Neural cell (in vitro differentiated cells): ENCODE measurements at regions not wholly inside any gene's neighbourhood (a gene's known extent, or its start where the extent isn't known, plus 50 kb on each side); places are given as distances from the start of the nearest gene placed in this dataset.
"Not testable (repeated sequence)": the region's sequence is repeated elsewhere in the genome, so short reads cannot be mapped to it uniquely, and the experiment has no call there.

Source experiments
- H2AFZ ChIP-seq: fragments of 200-600, 300-800 bp; sonication (generic), shearing (Covaris generic); 2 replicates; pipeline ENCODE4 v1.6.0; 2014; ENCODE audit warnings: low read depth, mild to moderate bottlenecking, antibody characterized with exemption, low read length, moderate library complexity
- H3F3A ChIP-seq: fragments of 200-600 bp; shearing (Covaris generic); 2 replicates; pipeline ENCODE4 v1.6.1; 2016; ENCODE audit warnings: mild to moderate bottlenecking, moderate library complexity, mixed read lengths, antibody characterized with exemption, low read length; ENCODE audit not compliant: insufficient read depth, poor library complexity, severe bottlenecking
- H3K27ac ChIP-seq: fragments of 200-600, 300-800 bp; sonication (generic), shearing (Covaris generic); 2 replicates; pipeline ENCODE4 v1.5.1; 2014; ENCODE audit warnings: mild to moderate bottlenecking, low read length, moderate library complexity
- H3K27me3 ChIP-seq: fragments of 300-800, 200-600 bp; sonication (generic), shearing (Covaris generic); 2 replicates; pipeline ENCODE4 v1.6.0; 2014; ENCODE audit warnings: mild to moderate bottlenecking, low read depth, low read length, moderate library complexity; ENCODE audit not compliant: insufficient read depth
- H3K36me3 ChIP-seq: fragments of 300-800, 200-600 bp; sonication (generic), shearing (Covaris generic); 2 replicates; pipeline ENCODE4 v1.5.1; 2014; ENCODE audit warnings: mild to moderate bottlenecking, antibody characterized with exemption, low read length, moderate library complexity; ENCODE audit not compliant: insufficient read depth
- H3K4me2 ChIP-seq: fragments of 300-800, 200-600 bp; sonication (generic), shearing (Covaris generic); 2 replicates; pipeline ENCODE4 v1.6.0; 2014; ENCODE audit warnings: mild to moderate bottlenecking, low read length
- H3K4me3 ChIP-seq: fragments of 300-800, 200-600 bp; sonication (generic), shearing (Covaris generic); 2 replicates; pipeline ENCODE4 v1.5.1; 2014; ENCODE audit warnings: mild to moderate bottlenecking, low read length, moderate library complexity
- H3K79me2 ChIP-seq: fragments of 200-600 bp; shearing (Covaris generic); replicated peaks from 2 replicates; pipeline ENCODE4 v1.6.0; 2014; ENCODE audit warnings: mild to moderate bottlenecking, low read length, moderate library complexity; ENCODE audit not compliant: insufficient read depth
- H3K9ac ChIP-seq: fragments of 300-800, 200-600 bp; sonication (generic), shearing (Covaris generic); 2 replicates; pipeline ENCODE4 v1.6.1; 2016; ENCODE audit warnings: mild to moderate bottlenecking, low read length, mixed read lengths
- H3K9me2 ChIP-seq: fragments of 200-600 bp; shearing (Covaris generic); 2 replicates; pipeline ENCODE4 v1.6.1; 2016; ENCODE audit warnings: mild to moderate bottlenecking, low read length, mixed read lengths; ENCODE audit not compliant: insufficient read depth
- H3K9me3 ChIP-seq: fragments of 200-600, 300-800 bp; sonication (generic), shearing (Covaris generic); 2 replicates; pipeline ENCODE4 v1.6.1; 2016; ENCODE audit warnings: mild to moderate bottlenecking, mixed run types, low read length, moderate library complexity, mixed read lengths
- H4K20me1 ChIP-seq: fragments of 200-600 bp; shearing (Covaris generic); 2 replicates; pipeline ENCODE4 v1.6.1; 2016; ENCODE audit warnings: mild to moderate bottlenecking, mixed run types; ENCODE audit not compliant: insufficient read depth
- EP300 ChIP-seq: fragments of 450-650 bp; conservative IDR thresholded peaks from 2 replicates; pipeline ENCODE4 v1.6.1; 2014; ENCODE audit warnings: antibody characterized with exemption, mild to moderate bottlenecking, moderate library complexity; ENCODE audit not compliant: poor library complexity, severe bottlenecking
- EZH2 ChIP-seq: fragments of 200-600, 300-800 bp; shearing (Covaris generic), sonication (generic); IDR thresholded peaks from 2 replicates; pipeline ENCODE4 v1.6.1; 2014; ENCODE audit warnings: antibody characterized with exemption, low read length, borderline replicate concordance, mild to moderate bottlenecking; ENCODE audit not compliant: insufficient read depth, poor library complexity, severe bottlenecking
- MXI1 ChIP-seq: fragments of 450-650 bp; conservative IDR thresholded peaks from 2 replicates; pipeline ENCODE4 v1.6.1; 2014; ENCODE audit warnings: antibody characterized with exemption, mild to moderate bottlenecking; ENCODE audit not compliant: poor library complexity, severe bottlenecking
- POLR2AphosphoS5 ChIP-seq: IDR thresholded peaks from 2 replicates; pipeline ENCODE4 v1.6.1; 2012
- RAD21 ChIP-seq: fragments of 450-650 bp; conservative IDR thresholded peaks from 2 replicates; pipeline ENCODE4 v1.6.1; 2014; ENCODE audit warnings: antibody characterized with exemption, mild to moderate bottlenecking, moderate library complexity
- SMC3 ChIP-seq: fragments of 450-650 bp; conservative IDR thresholded peaks from 2 replicates; pipeline ENCODE4 v1.6.1; 2014; ENCODE audit warnings: antibody characterized with exemption, mild to moderate bottlenecking, moderate library complexity; ENCODE audit not compliant: poor library complexity
- TAF1 ChIP-seq: IDR thresholded peaks from 2 replicates; pipeline ENCODE4 v1.6.1; 2012; ENCODE audit warnings: low read depth
- TF ChIP-seq, protein P1 (sequence below): IDR thresholded peaks from 2 replicates; pipeline ENCODE4 v1.6.1; 2012; ENCODE audit warnings: borderline replicate concordance
- TF ChIP-seq, protein P2 (sequence below): fragments of 450-650 bp; IDR thresholded peaks from 2 replicates; pipeline ENCODE4 v1.5.1; 2014; ENCODE audit warnings: antibody characterized with exemption, mild to moderate bottlenecking, moderate library complexity; ENCODE audit not compliant: poor library complexity, severe bottlenecking

DNA sequence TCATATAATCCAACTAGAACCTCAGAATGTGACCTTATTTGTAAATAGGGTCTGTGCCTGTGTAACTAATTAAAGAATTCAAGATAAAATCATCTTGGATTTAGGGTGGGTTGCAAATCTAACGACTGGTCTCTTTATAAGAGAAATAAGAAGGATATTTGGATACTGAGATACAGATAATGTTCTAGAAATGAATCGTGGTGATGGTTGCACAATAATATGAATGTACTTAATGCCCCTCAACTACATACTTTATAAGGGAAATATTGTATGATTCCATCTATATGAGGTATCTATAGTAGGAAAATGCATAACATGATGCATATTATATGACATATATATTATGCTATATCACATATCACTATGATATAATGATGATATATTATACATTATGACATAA lies 265.7 kb downstream of the SEMA3D start:
- no peak overlapping the region for H3K4me2 ChIP-seq
- no peaks in the 10 kb centered on the region for H4K20me1 ChIP-seq
- H2AFZ ChIP-seq = no peak overlapping the region
- TF ChIP-seq, protein P1, sequence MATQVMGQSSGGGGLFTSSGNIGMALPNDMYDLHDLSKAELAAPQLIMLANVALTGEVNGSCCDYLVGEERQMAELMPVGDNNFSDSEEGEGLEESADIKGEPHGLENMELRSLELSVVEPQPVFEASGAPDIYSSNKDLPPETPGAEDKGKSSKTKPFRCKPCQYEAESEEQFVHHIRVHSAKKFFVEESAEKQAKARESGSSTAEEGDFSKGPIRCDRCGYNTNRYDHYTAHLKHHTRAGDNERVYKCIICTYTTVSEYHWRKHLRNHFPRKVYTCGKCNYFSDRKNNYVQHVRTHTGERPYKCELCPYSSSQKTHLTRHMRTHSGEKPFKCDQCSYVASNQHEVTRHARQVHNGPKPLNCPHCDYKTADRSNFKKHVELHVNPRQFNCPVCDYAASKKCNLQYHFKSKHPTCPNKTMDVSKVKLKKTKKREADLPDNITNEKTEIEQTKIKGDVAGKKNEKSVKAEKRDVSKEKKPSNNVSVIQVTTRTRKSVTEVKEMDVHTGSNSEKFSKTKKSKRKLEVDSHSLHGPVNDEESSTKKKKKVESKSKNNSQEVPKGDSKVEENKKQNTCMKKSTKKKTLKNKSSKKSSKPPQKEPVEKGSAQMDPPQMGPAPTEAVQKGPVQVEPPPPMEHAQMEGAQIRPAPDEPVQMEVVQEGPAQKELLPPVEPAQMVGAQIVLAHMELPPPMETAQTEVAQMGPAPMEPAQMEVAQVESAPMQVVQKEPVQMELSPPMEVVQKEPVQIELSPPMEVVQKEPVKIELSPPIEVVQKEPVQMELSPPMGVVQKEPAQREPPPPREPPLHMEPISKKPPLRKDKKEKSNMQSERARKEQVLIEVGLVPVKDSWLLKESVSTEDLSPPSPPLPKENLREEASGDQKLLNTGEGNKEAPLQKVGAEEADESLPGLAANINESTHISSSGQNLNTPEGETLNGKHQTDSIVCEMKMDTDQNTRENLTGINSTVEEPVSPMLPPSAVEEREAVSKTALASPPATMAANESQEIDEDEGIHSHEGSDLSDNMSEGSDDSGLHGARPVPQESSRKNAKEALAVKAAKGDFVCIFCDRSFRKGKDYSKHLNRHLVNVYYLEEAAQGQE = no peak
- TF ChIP-seq RAD21 (no peak), MXI1 (no peak), SMC3 (no peak), TAF1 (no peak), POLR2AphosphoS5 (no peak), EZH2 (no peak), EP300 (no peak)
- TF ChIP-seq, protein P2, sequence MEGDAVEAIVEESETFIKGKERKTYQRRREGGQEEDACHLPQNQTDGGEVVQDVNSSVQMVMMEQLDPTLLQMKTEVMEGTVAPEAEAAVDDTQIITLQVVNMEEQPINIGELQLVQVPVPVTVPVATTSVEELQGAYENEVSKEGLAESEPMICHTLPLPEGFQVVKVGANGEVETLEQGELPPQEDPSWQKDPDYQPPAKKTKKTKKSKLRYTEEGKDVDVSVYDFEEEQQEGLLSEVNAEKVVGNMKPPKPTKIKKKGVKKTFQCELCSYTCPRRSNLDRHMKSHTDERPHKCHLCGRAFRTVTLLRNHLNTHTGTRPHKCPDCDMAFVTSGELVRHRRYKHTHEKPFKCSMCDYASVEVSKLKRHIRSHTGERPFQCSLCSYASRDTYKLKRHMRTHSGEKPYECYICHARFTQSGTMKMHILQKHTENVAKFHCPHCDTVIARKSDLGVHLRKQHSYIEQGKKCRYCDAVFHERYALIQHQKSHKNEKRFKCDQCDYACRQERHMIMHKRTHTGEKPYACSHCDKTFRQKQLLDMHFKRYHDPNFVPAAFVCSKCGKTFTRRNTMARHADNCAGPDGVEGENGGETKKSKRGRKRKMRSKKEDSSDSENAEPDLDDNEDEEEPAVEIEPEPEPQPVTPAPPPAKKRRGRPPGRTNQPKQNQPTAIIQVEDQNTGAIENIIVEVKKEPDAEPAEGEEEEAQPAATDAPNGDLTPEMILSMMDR = no peak
- H3F3A ChIP-seq = no peaks in the 10 kb centered on the region
- H3K79me2 ChIP-seq = no peaks in the 10 kb centered on the region
- H3K27ac ChIP-seq = no peak overlapping the region
- no peak overlapping the region for H3K4me3 ChIP-seq
- no peak overlapping the region for H3K9ac ChIP-seq
- no peaks in the 10 kb centered on the region for H3K9me2 ChIP-seq
- H3K27me3 ChIP-seq = no peaks in the 10 kb centered on the region
- H3K9me3 ChIP-seq = no peaks in the 10 kb centered on the region
- no peaks in the 10 kb centered on the region for H3K36me3 ChIP-seq

DNA sequence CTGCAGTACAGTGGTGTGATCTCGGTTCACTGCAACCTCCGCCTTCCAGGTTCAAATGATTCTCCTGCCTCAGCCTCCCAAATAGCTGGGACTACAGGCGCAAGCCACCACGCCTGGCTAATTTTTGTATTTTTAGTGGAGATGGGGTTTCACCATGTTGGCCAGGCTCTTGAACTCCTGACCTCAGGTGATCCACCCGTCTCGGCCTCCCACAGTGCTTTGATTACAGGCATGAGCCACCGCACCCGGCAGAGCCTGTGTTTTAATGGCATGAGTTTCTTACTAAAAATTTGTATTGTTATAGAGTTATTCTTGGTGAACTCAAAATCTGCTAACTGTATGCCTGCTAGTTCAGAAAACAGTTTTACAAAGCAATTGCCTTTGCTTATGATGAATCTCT lies 269.9 kb downstream of the SEMA3D start:
- not testable (repeated sequence) for H3K27ac ChIP-seq, H3F3A ChIP-seq, H2AFZ ChIP-seq, H3K79me2 ChIP-seq, H3K36me3 ChIP-seq, H3K4me3 ChIP-seq, H4K20me1 ChIP-seq, H3K4me2 ChIP-seq, H3K27me3 ChIP-seq, H3K9ac ChIP-seq, H3K9me3 ChIP-seq, H3K9me2 ChIP-seq

DNA sequence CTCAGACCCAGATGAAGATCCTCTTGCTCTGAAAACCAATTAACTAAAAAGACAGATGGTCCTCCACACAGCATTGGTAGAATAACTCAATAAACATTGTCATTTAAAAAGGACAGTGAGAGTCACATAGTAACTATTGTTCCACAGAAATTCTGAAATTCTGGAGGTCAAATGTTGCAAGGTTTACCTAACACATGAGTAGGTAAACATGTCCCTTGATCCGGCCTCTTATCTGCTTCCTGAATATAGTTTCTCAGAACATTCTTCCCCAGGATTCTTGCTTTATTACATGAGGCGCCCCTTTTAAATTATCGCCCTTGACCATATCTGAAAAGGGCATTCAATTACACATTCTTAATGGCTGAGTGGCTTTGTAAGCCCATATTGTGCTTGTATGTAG lies 270.7 kb downstream of the SEMA3D start:
- Histone ChIP-seq H3K27ac (no peak overlapping the region), H3K4me2 (no peak overlapping the region), H3K9ac (no peak overlapping the region), H3K4me3 (no peak overlapping the region), H4K20me1 (no peaks in the 10 kb centered on the region), H3K9me2 (no peaks in the 10 kb centered on the region), H3K36me3 (no peaks in the 10 kb centered on the region), H2AFZ (no peak overlapping the region), H3K27me3 (no peaks in the 10 kb centered on the region), H3K9me3 (no peaks in the 10 kb centered on the region), H3F3A (no peaks in the 10 kb centered on the region), H3K79me2 (no peaks in the 10 kb centered on the region)
- no peak for TF ChIP-seq RAD21
- no peak for TF ChIP-seq SMC3
- no peak for TF ChIP-seq EP300
- TF ChIP-seq, protein P1 = no peak
- TF ChIP-seq EZH2 = no peak
- TF ChIP-seq TAF1 = no peak
- no peak for TF ChIP-seq POLR2AphosphoS5
- no peak for TF ChIP-seq MXI1
- TF ChIP-seq, protein P2 = no peak
